GM21723 (cell line): ENCODE measurements at regions not wholly inside any gene's neighbourhood (a gene's known extent, or its start where the extent isn't known, plus 50 kb on each side); places are given as distances from the start of the nearest gene placed in this dataset.
"Not testable (repeated sequence)": the region's sequence is repeated elsewhere in the genome, so short reads cannot be mapped to it uniquely, and the experiment has no call there.

Experiments used
- ATAC-seq: cut with Tn5 transposase; IDR thresholded peaks from one replicate; pipeline ENCODE4 v1.9.1; 2021; ENCODE audit warnings: mild to moderate bottlenecking, moderate library complexity; ENCODE audit not compliant: unreplicated experiment

GRCh38 chr1:239125893-239126292 is 260.5 kb upstream of the CHRM3 start:
- ATAC-seq = no peak

GRCh38 chr1:239125027-239125426 is 261.3 kb upstream of the CHRM3 start:
- ATAC-seq = no peak

- no peak for ATAC-seq
Observed at GRCh38 chr1:239123260-239123659, 263.1 kb upstream of the CHRM3 start.

- ATAC-seq = no peak
Observed at GRCh38 chr1:239112101-239112935, 274.1 kb upstream of the CHRM3 start.

- no peak for ATAC-seq
Observed at GRCh38 chr1:239107676-239108075, 278.7 kb upstream of the CHRM3 start.

GRCh38 chr1:239106689-239107088 is 279.7 kb upstream of the CHRM3 start:
- ATAC-seq = not testable (repeated sequence)

- ATAC-seq = no peak
Observed at GRCh38 chr1:239098400-239099037, 287.8 kb upstream of the CHRM3 start.

GRCh38 chr1:239091537-239091936 is 294.8 kb upstream of the CHRM3 start:
- no peak for ATAC-seq

- no peak for ATAC-seq
Observed at GRCh38 chr1:239084459-239085080, 301.8 kb upstream of the CHRM3 start.

GRCh38 chr1:239081947-239082346 is 304.4 kb upstream of the CHRM3 start:
- ATAC-seq = not testable (repeated sequence)

- ATAC-seq = no peak
Observed at GRCh38 chr1:239067480-239067879, 318.9 kb upstream of the CHRM3 start.

- no peak for ATAC-seq
Observed at GRCh38 chr1:239067058-239067457, 319.3 kb upstream of the CHRM3 start.

GRCh38 chr1:239061770-239062169 is 324.6 kb upstream of the CHRM3 start:
- ATAC-seq = no peak

- no peak for ATAC-seq
Observed at GRCh38 chr1:239058190-239058589, 328.2 kb upstream of the CHRM3 start.

GRCh38 chr1:239056940-239057339 is 329.4 kb upstream of the CHRM3 start:
- no peak for ATAC-seq

GRCh38 chr1:239053279-239053678 is 333.1 kb upstream of the CHRM3 start:
- no peak for ATAC-seq

- no peak for ATAC-seq
Observed at GRCh38 chr1:239049571-239049970, 336.8 kb upstream of the CHRM3 start.

- ATAC-seq = no peak
Observed at GRCh38 chr1:239044829-239045228, 341.5 kb upstream of the CHRM3 start.

- ATAC-seq = no peak
Observed at GRCh38 chr1:239040523-239040922, 345.8 kb upstream of the CHRM3 start.

GRCh38 chr1:239031310-239031709 is 355.1 kb upstream of the CHRM3 start:
- no peak for ATAC-seq

GRCh38 chr1:239025997-239026694 is 360.2 kb upstream of the CHRM3 start:
- no peak for ATAC-seq
